SK-MEL-5 (cell line): ENCODE measurements at regions not wholly inside any gene's neighbourhood (a gene's known extent, or its start where the extent isn't known, plus 50 kb on each side); places are given as distances from the start of the nearest gene placed in this dataset.

Source experiments
- DNase-seq: peaks from one replicate; pipeline ENCODE4 v3.0.0-alpha.2; 2016; ENCODE audit warnings: low read depth, low spot score
- in situ Hi-C: cut with HindIII; loops from 2 replicates; pipeline ENCODE4 v1.10.0; 2016; ENCODE audit warnings: low sequenced_read_pairs, high pct_unique_total_duplicates, low pct_unique_long_range_greater_than_20kb

DNA sequence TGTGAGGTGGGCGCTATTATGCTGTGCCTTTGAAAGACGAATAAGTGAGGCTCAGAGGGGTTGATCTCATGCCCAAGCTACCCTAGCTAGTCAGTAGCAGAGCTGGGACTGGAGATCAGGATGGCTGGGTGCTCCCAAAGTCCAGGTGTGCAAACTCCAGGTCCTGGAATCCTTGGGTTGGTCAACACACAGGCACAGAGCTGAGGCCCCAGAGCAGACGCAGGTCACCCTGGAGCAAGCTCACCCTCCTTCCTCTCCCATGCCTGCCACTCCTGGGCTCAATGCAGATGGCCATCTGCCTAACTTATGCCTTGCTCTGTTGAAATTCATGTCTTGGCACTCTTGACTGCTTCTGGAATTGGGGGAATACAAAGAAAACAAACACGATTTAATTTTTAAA lies 587.2 kb downstream of the PTPRU start:
- no peak for DNase-seq
- in situ Hi-C loops, result no loop called here

DNA sequence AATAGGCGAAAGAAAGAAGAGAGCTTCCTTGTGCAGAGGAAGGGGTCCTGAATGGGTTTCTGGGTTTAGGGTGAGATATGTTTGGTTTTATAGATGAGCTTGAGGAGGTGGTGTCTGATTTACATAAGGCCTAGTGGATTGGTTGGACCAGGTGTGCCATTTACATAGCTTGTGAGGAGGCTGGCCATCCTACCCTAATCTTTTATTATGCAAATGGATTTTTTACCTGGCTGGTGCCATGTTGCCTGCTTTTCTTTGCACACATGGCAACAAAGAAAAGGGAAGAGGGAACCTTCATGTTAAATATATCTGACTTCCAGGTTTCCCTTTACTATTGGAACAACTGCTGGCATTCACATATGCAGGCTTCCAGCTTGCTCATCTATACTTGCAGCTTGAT lies 585.3 kb downstream of the PTPRU start:
- DNase-seq, result no peak
- in situ Hi-C loops, result no loop called here

DNA sequence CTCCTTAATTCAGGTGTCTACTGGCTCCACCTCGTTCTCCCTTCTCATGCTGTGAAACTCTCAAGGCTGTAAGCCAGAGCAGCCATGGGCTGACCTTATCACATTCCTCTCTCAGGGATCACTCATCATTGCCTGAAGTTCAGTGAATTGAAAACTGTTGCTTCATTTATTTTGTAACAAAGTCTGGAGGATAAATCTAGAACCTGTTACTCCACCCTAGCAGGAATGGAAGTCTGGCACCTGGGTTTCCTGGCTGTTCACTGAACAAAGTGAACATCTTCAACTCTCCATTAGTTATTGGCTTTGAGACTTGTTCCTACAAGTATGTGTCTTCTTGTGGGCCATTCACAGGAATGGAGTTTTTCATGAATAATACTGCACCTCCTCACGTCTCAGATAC lies 584.1 kb downstream of the PTPRU start:
- no peak for DNase-seq
- in situ Hi-C loops, result no loop called here

DNA sequence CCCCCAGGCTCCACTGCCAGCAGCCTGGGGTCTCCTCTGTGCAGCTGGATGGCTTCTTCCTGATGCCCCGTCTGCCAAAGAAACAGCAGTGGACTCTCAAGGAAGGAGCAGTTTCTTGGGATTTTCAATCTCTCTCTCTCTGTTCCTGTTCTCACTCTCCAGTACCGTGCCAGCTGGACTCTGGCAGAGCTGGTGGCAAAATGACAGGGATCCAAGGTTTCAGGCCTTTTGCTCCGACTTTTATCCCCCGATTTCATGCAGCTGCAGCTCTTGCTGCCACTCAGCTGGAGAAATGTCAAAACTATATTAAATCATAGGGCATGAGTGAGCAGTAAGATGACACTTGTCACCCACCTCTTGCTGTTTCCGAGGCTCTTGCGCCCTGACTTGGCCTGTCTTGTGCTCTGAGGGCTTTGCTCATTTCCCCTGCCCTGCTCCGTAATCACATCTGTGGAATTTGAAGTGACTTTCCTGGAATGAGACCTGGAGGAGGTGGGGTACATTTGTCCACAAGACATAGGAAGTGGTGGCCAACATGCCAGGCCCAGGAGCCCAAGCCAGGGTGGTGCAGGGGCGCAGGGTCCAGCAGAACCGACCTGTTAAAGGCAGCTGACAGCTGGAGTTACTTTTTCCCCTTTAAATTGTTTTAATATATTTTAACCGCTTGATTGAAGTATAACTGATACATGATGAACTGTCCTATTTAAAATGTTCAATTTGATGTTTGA lies 576.2 kb downstream of the PTPRU start:
- no peak for DNase-seq
- in situ Hi-C loops, result no loop called here

DNA sequence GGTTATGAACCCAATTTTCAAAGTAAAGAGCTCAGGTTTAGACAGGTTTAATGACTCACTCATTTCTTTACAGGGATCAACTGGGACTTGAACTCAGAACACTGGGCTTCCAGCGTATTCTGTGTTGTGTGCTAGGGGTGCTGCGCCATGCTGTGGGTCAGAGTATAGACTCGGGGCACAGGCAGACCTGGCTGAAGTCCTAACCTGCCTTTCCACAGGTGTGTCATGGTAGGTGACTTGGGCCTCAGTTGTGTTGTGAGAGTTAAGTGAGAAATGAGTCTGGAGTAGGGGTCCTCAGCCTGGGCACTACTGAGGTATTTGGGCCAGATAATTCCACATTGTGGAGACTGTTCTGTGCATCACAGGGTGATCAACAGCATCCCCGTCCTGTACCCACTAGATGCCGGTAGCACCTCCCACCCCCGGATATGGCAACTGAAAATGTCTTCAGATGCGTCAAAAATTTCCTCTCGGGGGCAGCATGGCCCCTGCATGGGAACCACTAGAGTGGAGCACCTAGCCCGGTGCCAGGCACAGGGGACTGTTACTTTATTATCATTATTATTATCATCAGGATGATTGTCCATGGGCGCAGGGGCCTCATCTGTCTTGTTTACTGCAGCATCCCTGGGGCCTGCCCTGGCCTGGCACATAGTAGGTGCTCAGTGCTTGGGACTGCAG lies 575.5 kb downstream of the PTPRU start:
- in situ Hi-C loops, result no loop called here
- DNase-seq, result no peak

DNA sequence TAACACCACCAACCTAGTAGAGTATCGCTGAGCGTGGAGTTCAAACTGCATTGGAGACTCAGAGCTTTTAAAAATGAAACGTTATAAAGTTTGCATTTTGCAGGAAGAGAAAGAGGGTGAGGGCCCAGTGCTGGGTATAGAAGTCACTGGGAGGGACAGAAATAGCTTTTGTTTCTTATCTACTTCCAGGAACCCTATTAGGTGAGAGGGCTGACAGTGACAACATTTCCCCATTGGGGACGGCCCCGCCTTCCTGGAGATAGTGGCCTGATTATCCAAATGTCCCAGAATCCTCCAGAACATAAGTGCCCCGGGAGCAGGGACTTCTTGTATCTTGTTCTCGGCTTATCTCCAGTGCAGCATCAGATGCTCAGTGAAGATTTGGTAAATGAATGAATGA lies 574.9 kb downstream of the PTPRU start:
- in situ Hi-C loops, result no loop called here
- no peak for DNase-seq

DNA sequence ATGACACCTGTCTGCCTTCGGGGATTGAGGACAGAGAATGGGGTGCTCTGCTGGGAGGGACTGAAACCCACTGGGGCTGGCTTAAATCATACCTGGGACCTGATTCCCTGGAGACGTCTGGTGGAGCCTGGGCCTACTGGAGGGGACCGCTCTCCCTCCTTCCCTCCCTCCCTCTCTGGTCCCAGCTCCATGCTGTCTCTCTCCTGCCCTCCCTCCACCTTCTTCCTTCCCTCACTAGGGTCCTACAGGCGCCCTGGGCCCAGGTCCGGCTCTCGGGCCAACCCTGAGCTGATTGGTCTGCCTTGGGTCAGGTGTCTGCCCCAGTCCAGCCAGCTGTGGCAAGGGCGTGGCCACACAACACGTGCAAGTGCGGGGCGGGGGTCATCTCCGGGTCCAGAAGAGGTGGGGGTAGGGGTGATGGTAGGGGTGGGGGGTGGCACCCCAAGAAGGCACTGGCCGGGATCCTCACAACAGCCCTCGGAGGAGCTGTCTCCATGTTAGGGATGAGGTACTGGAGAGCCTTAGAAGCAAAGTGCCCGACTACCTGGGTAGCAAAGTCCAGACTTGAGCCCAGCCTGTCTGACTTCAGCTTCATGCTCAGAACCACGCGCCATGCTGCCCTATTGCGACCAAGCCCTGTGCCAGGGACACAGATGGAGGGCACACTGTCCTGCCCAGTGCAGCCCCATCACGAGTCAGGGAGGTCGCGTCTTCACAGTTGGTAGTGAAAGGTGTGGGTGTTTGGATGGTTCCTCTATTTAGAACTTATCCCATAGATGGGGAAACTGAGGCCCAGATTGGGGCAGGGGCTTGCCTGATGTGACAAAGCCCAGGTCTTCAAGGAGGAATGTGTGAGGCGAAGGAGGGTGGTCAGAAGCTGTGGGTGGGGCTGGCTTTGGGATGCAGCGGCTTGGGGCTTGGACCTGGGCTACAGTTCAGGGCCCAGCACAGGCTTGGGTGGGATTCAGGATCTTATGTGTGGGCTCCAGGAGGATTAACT lies 574.1 kb downstream of the PTPRU start:
- in situ Hi-C loops, result no loop called here
- no peak for DNase-seq

DNA sequence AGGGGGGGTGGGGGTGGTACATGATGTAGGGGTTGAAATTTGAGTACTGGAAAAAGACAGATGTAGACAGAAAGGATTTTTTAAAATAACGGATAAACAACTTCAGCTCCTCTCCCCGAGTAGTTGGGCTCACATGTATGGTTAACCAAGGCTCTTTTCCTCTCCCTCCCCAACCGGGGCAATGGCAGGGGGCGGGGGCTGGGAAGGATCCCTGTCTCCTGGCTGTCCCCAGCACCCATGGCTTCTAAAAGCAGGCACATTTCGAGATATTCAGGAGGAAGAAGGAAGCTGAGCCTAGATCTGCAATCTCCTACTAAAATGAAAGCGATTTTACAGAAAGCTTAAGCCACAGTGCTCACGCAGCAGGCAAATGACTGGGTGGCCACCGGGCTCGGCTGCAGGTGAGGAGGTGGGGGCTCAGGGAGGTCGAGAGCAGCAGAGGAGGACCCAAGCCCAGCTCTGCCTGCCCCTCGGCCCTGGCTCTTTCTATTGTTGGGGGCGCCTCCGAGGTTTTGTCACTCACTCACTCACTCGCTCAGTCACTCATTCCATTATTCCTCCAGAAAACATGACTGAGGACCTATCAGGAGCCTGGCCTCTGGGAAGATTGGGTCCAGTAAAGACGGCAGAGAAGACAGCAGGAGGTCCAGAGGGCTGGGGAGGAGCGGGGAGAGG lies 573.3 kb downstream of the PTPRU start:
- in situ Hi-C loops, result no loop called here

DNA sequence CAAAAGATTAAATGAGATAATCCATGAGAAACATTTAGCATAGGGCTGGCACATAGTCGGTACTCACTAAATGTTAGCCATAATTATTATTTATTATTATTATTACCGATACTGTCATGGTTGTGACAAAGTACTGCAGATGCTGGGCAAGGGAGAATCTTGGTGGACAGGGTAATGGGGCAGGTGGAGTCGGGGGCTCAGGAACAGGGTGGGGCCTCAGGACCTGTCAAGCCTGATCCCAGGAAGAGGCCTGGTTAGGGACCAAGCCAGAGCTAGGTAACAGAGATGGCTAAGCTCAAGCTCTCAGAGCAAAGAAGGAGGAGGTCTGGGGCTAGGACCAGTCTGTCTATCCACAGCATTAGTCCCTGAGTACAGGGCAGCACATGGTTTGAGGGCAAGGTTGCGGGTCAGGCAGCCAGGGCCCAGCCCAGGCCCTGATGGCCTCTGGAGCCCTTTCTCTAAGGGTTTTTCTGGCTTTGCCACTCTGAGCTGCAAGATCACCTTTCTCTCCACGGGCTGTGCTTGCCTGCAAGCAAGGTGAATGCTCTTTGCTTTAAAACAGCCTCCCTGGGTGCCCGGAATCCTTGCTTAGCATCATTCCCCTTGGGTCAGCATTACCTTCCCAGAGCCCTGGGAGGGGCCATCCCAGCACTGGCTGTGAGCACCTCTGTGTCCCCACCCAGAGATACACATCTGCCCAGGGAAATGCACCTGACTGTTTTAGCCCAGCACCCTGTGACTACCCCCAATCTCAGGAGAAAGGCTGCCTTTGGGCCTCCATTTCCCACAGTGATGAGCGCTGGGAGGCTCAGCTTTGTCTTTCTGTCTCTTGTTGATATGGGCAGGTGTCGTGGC lies 572.0 kb downstream of the PTPRU start:
- DNase-seq, result no peak
- in situ Hi-C loops, result no loop called here

More for the DNA sequence above, 573.3 kb downstream of the PTPRU start:
- no peak for DNase-seq

DNA sequence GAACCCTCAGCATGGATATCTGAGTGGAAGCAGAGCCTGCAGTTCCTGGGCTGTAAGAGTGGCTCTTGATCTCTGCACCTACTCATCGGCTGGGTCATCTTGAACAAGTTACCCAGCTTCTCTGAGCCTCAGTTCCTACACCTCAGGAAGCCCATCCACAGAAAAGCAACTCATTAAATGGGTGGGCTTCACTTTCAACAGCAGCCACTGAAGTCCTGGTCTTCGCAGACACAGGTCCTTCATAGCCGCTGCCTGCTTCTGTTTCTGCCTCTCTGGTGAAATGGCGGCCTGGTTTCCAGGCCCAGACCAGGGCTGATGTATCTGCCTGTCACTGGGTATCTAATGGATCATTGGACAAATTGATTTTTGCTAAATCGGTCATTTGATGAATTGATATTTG lies 571.4 kb downstream of the PTPRU start:
- in situ Hi-C loops, result no loop called here
- no peak for DNase-seq

DNA sequence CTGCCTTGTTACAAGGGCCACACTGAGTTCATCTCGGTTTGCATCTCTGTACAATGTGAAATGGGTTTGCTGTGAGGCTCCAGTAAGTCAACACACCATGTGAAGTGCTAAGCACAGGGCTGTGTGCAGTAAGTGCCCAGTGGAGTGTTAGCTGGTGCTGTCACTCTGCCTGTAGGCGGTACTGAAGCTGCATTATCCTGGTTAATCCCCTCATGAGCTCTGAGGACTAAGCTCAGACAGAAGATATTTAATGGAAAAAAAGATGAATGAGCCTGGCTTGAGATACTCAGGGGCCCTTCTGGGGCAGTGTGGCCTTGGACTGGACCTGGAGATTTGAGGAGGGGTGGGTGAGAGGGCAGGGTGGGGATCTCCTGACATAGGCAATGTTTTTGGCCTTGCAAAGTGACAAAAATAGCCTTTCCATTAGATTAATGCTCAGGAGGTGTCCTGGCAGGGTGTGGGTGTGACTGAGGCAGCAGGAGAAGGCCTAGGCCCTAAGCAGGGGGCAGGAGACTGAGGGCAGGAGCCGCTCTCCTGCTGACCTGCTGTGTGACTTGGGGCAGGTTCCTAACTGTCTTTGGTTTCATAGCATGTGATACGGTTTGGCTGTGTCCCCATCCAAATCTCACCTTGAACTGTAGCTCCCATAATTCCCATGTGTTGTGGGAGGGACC lies 570.5 kb downstream of the PTPRU start:
- in situ Hi-C loops, result no loop called here
- no peak for DNase-seq

DNA sequence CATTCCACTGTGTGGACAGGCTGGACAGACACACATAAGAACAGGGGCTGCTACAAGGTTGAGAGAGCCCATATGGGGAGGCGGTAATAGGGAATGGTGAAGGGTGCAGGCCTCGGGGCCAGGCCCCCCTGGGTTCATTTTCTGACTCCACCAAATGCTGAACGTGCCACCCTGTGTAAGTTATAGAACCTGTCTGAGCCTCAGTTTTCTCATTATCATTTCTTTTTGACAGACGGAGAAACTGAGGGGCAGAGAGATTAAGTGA lies 569.5 kb downstream of the PTPRU start:
- in situ Hi-C loops, result no loop called here
- DNase-seq, result no peak

DNA sequence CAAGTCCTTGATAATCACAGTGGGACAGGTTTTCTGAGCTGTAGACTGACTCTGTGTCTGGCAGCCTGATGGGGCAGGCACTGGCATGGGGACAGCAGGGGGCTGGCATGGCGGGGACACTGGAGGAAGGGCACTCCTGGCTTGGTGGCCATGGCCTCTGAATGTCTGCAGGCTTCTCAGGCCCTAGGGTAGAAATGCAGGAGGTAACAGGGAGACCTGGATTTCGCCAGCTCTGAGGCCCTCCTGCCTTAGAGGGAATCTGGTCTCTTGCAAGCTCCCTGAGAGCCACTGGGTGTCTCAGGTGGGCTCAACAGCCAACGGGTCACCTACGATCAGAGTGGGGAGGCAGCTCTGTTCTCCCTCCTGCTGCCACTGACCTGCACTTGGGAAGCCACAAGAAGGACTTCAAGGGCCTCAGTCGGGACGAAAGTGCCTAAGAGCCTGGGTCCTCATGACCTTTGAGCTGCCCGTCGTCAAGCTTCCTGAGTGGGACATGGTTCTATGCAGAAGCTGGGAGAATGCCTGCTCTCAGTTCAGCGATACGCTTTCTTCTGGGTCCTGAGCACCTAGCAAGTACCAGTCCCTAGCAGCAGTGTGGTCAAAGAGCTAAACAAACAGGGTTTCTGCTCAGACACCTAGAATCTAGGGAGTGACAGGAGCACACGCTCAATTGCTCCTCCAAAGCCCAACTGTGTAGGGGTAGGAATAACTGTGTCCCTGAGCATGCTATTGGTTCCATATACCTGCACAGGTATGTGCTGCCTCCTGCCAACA lies 569.0 kb downstream of the PTPRU start:
- no peak for DNase-seq
- in situ Hi-C loops, result no loop called here

DNA sequence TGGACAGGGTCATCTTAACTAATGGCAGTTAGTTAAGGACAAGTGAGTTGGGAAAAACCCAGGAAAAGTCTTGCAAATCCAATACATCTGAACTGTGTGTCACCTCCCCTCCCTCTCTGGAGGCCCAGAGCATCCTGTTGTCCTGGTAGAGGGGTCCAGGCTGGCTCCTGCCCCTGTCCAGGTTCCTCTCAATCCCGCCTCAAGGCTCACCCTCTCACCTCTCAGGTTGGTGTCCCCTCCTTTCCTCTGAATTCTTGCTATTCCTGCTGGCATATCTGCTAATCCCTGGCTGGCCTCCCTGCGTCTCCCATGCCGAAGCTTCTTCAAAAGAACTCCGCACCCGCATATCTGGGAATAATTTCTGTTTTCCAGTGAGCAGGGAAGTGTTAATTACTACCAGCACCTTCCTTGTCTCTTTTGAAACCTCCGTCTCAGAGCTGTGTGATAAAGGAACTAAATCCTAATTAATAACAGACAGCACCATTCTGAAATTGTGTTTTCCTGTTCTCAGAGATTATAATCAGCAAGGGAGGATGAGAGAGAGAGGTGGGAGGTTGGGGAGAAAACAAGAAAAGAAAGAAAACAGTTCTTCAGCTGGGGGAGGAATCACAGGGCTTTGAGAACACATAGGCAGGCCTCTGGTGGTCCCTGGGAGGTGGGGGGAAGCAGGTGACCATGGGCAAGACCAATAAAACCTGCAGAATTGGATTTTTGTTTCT lies 568.0 kb downstream of the PTPRU start:
- in situ Hi-C loops, result no loop called here
- no peak for DNase-seq

DNA sequence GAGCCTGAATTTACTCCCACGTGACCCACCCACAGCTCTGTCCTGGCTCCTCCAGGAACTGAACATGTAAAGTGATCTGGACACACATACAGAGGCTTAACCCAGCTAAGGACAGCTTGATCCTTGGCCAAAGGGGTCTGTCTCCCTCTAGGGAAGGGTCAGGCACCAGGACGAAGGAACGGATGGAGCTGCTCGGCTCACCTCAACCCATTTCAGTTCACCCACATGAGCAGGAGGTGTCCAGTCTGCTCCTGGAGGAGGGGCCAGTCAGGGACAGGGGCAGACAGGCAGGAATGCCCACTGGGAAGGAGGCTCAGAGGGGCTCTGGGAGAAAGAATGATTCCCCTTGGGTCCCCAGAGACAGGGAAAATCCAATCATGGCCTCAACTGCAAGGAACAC lies 567.2 kb downstream of the PTPRU start:
- in situ Hi-C loops, result no loop called here
- DNase-seq, result no peak
